Neural cell (in vitro differentiated cells): ENCODE measurements at regions not wholly inside any gene's neighbourhood (a gene's known extent, or its start where the extent isn't known, plus 50 kb on each side); places are given as distances from the start of the nearest gene placed in this dataset.

Experiments
- H2AFZ ChIP-seq: fragments of 200-600, 300-800 bp; sonication (generic), shearing (Covaris generic); 2 replicates; pipeline ENCODE4 v1.6.0; 2014; ENCODE audit warnings: low read depth, mild to moderate bottlenecking, antibody characterized with exemption, low read length, moderate library complexity
- H3F3A ChIP-seq: fragments of 200-600 bp; shearing (Covaris generic); 2 replicates; pipeline ENCODE4 v1.6.1; 2016; ENCODE audit warnings: mild to moderate bottlenecking, moderate library complexity, mixed read lengths, antibody characterized with exemption, low read length; ENCODE audit not compliant: insufficient read depth, poor library complexity, severe bottlenecking
- H3K27ac ChIP-seq: fragments of 200-600, 300-800 bp; sonication (generic), shearing (Covaris generic); 2 replicates; pipeline ENCODE4 v1.5.1; 2014; ENCODE audit warnings: mild to moderate bottlenecking, low read length, moderate library complexity
- H3K27me3 ChIP-seq: fragments of 300-800, 200-600 bp; sonication (generic), shearing (Covaris generic); 2 replicates; pipeline ENCODE4 v1.6.0; 2014; ENCODE audit warnings: mild to moderate bottlenecking, low read depth, low read length, moderate library complexity; ENCODE audit not compliant: insufficient read depth
- H3K36me3 ChIP-seq: fragments of 300-800, 200-600 bp; sonication (generic), shearing (Covaris generic); 2 replicates; pipeline ENCODE4 v1.5.1; 2014; ENCODE audit warnings: mild to moderate bottlenecking, antibody characterized with exemption, low read length, moderate library complexity; ENCODE audit not compliant: insufficient read depth
- H3K4me2 ChIP-seq: fragments of 300-800, 200-600 bp; sonication (generic), shearing (Covaris generic); 2 replicates; pipeline ENCODE4 v1.6.0; 2014; ENCODE audit warnings: mild to moderate bottlenecking, low read length
- H3K4me3 ChIP-seq: fragments of 300-800, 200-600 bp; sonication (generic), shearing (Covaris generic); 2 replicates; pipeline ENCODE4 v1.5.1; 2014; ENCODE audit warnings: mild to moderate bottlenecking, low read length, moderate library complexity
- H3K79me2 ChIP-seq: fragments of 200-600 bp; shearing (Covaris generic); replicated peaks from 2 replicates; pipeline ENCODE4 v1.6.0; 2014; ENCODE audit warnings: mild to moderate bottlenecking, low read length, moderate library complexity; ENCODE audit not compliant: insufficient read depth
- H3K9ac ChIP-seq: fragments of 300-800, 200-600 bp; sonication (generic), shearing (Covaris generic); 2 replicates; pipeline ENCODE4 v1.6.1; 2016; ENCODE audit warnings: mild to moderate bottlenecking, low read length, mixed read lengths
- H3K9me2 ChIP-seq: fragments of 200-600 bp; shearing (Covaris generic); 2 replicates; pipeline ENCODE4 v1.6.1; 2016; ENCODE audit warnings: mild to moderate bottlenecking, low read length, mixed read lengths; ENCODE audit not compliant: insufficient read depth
- H3K9me3 ChIP-seq: fragments of 200-600, 300-800 bp; sonication (generic), shearing (Covaris generic); 2 replicates; pipeline ENCODE4 v1.6.1; 2016; ENCODE audit warnings: mild to moderate bottlenecking, mixed run types, low read length, moderate library complexity, mixed read lengths
- H4K20me1 ChIP-seq: fragments of 200-600 bp; shearing (Covaris generic); 2 replicates; pipeline ENCODE4 v1.6.1; 2016; ENCODE audit warnings: mild to moderate bottlenecking, mixed run types; ENCODE audit not compliant: insufficient read depth
- CTCF ChIP-seq: fragments of 450-650 bp; IDR thresholded peaks from 2 replicates; pipeline ENCODE4 v1.5.1; 2014; ENCODE audit warnings: antibody characterized with exemption, mild to moderate bottlenecking, moderate library complexity; ENCODE audit not compliant: poor library complexity, severe bottlenecking
- EP300 ChIP-seq: fragments of 450-650 bp; conservative IDR thresholded peaks from 2 replicates; pipeline ENCODE4 v1.6.1; 2014; ENCODE audit warnings: antibody characterized with exemption, mild to moderate bottlenecking, moderate library complexity; ENCODE audit not compliant: poor library complexity, severe bottlenecking
- EZH2 ChIP-seq: fragments of 200-600, 300-800 bp; shearing (Covaris generic), sonication (generic); IDR thresholded peaks from 2 replicates; pipeline ENCODE4 v1.6.1; 2014; ENCODE audit warnings: antibody characterized with exemption, low read length, borderline replicate concordance, mild to moderate bottlenecking; ENCODE audit not compliant: insufficient read depth, poor library complexity, severe bottlenecking
- MXI1 ChIP-seq: fragments of 450-650 bp; conservative IDR thresholded peaks from 2 replicates; pipeline ENCODE4 v1.6.1; 2014; ENCODE audit warnings: antibody characterized with exemption, mild to moderate bottlenecking; ENCODE audit not compliant: poor library complexity, severe bottlenecking
- POLR2AphosphoS5 ChIP-seq: IDR thresholded peaks from 2 replicates; pipeline ENCODE4 v1.6.1; 2012
- RAD21 ChIP-seq: fragments of 450-650 bp; conservative IDR thresholded peaks from 2 replicates; pipeline ENCODE4 v1.6.1; 2014; ENCODE audit warnings: antibody characterized with exemption, mild to moderate bottlenecking, moderate library complexity
- REST ChIP-seq: IDR thresholded peaks from 2 replicates; pipeline ENCODE4 v1.6.1; 2012; ENCODE audit warnings: borderline replicate concordance
- SMC3 ChIP-seq: fragments of 450-650 bp; conservative IDR thresholded peaks from 2 replicates; pipeline ENCODE4 v1.6.1; 2014; ENCODE audit warnings: antibody characterized with exemption, mild to moderate bottlenecking, moderate library complexity; ENCODE audit not compliant: poor library complexity
- TAF1 ChIP-seq: IDR thresholded peaks from 2 replicates; pipeline ENCODE4 v1.6.1; 2012; ENCODE audit warnings: low read depth

- no peaks in the 10 kb centered on the region for H3K27me3 ChIP-seq
- H3K4me3 ChIP-seq: no peak overlapping the region
- peak overlapping the region; percentile 2 for H2AFZ ChIP-seq
- no peak for TF ChIP-seq RAD21
- no peak for TF ChIP-seq REST
- TF ChIP-seq CTCF: no peak
- TF ChIP-seq EZH2: no peak
- no peak for TF ChIP-seq EP300
- no peak for TF ChIP-seq TAF1
- no peak for TF ChIP-seq MXI1
- TF ChIP-seq POLR2AphosphoS5: no peak
- no peak for TF ChIP-seq SMC3
- no peak overlapping the region for H3K9ac ChIP-seq
- no peaks in the 10 kb centered on the region for H3F3A ChIP-seq
- no peaks in the 10 kb centered on the region for H3K9me3 ChIP-seq
- H3K79me2 ChIP-seq: no peaks in the 10 kb centered on the region
- H3K4me2 ChIP-seq: no peak overlapping the region
- no peaks in the 10 kb centered on the region for H4K20me1 ChIP-seq
- no peak overlapping the region for H3K27ac ChIP-seq
- no peaks in the 10 kb centered on the region for H3K9me2 ChIP-seq
- no peaks in the 10 kb centered on the region for H3K36me3 ChIP-seq
Observed at GRCh38 chr2:176546550-176546949, 277.3 kb downstream of the MTX2 start.

GRCh38 chr2:176552501-176553135, 283.4 kb downstream of the MTX2 start:
- H3K27ac ChIP-seq: no peak overlapping the region
- no peak for TF ChIP-seq EP300
- TF ChIP-seq SMC3: no peak
- TF ChIP-seq REST: no peak
- no peak for TF ChIP-seq MXI1
- TF ChIP-seq TAF1: no peak
- no peak for TF ChIP-seq POLR2AphosphoS5
- no peak for TF ChIP-seq EZH2
- TF ChIP-seq CTCF: no peak
- TF ChIP-seq RAD21: no peak
- no peak overlapping the region for H3K4me2 ChIP-seq

More at GRCh38 chr2:176552501-176553135, 283.4 kb downstream of the MTX2 start:
- Histone ChIP-seq H2AFZ (no peak overlapping the region), H3K9me3 (no peaks in the 10 kb centered on the region), H3F3A (no peaks in the 10 kb centered on the region), H4K20me1 (no peaks in the 10 kb centered on the region), H3K79me2 (no peaks in the 10 kb centered on the region), H3K9ac (no peak overlapping the region), H3K36me3 (no peaks in the 10 kb centered on the region), H3K9me2 (no peaks in the 10 kb centered on the region), H3K4me3 (no peak overlapping the region), H3K27me3 (peaks cover 10% of the 10 kb centered on the region)
